HepG2 (cell line): ENCODE measurements at regions not wholly inside any gene's neighbourhood (a gene's known extent, or its start where the extent isn't known, plus 50 kb on each side); places are given as distances from the start of the nearest gene placed in this dataset.

Experiments
- IKZF1 ChIP-seq: fragments of 450-650 bp; IDR thresholded peaks from 2 replicates; pipeline ENCODE4 v1.7.1; 2016
- NFATC3 ChIP-seq: sonication (generic); formaldehyde crosslinking; IDR thresholded peaks from 2 replicates; pipeline ENCODE4 v1.5.1; 2020; ENCODE audit warnings: mild to moderate bottlenecking, missing genetic modification reagents
- POLR2AphosphoS5 ChIP-seq: IDR thresholded peaks from 2 replicates; pipeline ENCODE4 v1.6.1; 2012; ENCODE audit warnings: low read depth, low read length
- SMAD3 ChIP-seq: sonication (generic); formaldehyde crosslinking; IDR thresholded peaks from 2 replicates; pipeline ENCODE4 v1.4.0; 2020; ENCODE audit warnings: missing genetic modification reagents
- ZFP36 ChIP-seq: fragments of 150-350 bp; IDR thresholded peaks from 2 replicates; pipeline ENCODE4 v1.6.1; 2018; ENCODE audit warnings: borderline replicate concordance, low read length, low read depth; ENCODE audit not compliant: partially characterized antibody
- ZNF263 ChIP-seq: sonication (generic); formaldehyde crosslinking; IDR thresholded peaks from 2 replicates; pipeline ENCODE4 v1.4.0; 2020; ENCODE audit warnings: missing genetic modification reagents

DNA sequence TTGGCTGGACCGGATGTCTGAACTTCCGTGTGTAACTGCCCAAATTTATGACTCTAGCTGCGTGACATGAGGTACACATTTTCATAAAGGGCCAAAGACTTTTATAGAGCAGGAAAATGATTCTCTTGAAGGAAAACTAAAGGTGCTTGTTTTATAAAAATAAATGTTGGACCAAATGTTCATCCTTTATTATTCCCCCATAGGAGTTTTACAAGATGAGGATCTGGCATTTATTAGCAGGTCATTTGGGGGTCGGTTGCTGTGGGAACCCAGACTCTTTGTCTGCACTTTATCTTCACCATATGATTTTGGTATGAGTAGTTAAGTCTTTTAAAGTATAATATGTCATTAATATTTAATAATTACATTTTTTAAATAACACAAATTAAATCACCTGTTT, 571.2 kb downstream of the EFNA5 start:
- TF ChIP-seq IKZF1 (no peak), ZFP36 (no peak), SMAD3 (no peak), POLR2AphosphoS5 (no peak), NFATC3 (CRISPR knock-in tag) (no peak), ZNF263 (CRISPR knock-in tag) (no peak)
